ENCODE measurements at regions not wholly inside any gene's neighbourhood (a gene's known extent, or its start where the extent isn't known, plus 50 kb on each side); places are given as distances from the start of the nearest gene placed in this dataset.
"Not testable (repeated sequence)": the region's sequence is repeated elsewhere in the genome, so short reads cannot be mapped to it uniquely, and the experiment has no call there.

GRCh38 chr1:164163289-164163849 lies 395.6 kb upstream of the PBX1 start:
- Histone ChIP-seq H3K9me3 (ENCODE audit: control insufficient read depth, insufficient read depth, low read length) (no peaks in the 10 kb centered on the region), H3K4me3 (ENCODE audit: low read depth, low read length) (no peak overlapping the region), H3K27ac (ENCODE audit: low read depth, low read length) (no peak overlapping the region), H3K27me3 (ENCODE audit: control insufficient read depth, insufficient read depth, low read length) (no peaks in the 10 kb centered on the region)
- ChIA-PET POLR2A (no interaction called here), CTCF (no interaction called here)
- DNase-seq (ENCODE audit: low read depth, low spot score), result no peak
- no peak for TF ChIP-seq CTCF (IDR thresholded peaks at IDR 0.05; ENCODE audit: low read depth, low read length)

DNA sequence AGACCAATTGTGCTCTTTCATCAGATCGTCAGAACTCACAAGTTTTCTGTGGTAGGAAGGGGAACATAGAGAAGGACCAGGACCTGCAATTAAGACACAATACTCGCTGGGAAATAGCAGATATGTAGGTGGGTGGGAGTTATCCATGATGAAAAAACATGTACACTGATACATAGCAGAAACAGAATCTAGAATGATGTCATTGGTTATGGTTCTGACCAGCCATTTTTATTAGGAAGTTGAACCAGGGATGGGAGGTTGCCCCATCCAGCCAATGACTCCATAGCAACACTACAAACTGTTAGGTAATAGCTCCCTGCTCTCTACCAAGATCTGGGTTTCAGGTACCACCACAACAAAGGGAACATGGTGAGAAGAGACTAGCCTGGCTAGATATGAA lies 393.5 kb upstream of the PBX1 start:
- Histone ChIP-seq H3K4me3 (ENCODE audit: low read depth, low read length) (no peak overlapping the region), H3K27ac (ENCODE audit: low read depth, low read length) (no peak overlapping the region), H3K9me3 (ENCODE audit: control insufficient read depth, insufficient read depth, low read length) (no peaks in the 10 kb centered on the region), H3K27me3 (ENCODE audit: control insufficient read depth, insufficient read depth, low read length) (no peaks in the 10 kb centered on the region)
- TF ChIP-seq CTCF (IDR thresholded peaks at IDR 0.05; ENCODE audit: low read depth, low read length), result no peak
- ChIA-PET POLR2A (no interaction called here), CTCF (interaction anchor here (0.7 kb wide), 1 partner anchor 108 kb away, joined by 3 read pairs; no protein-coding TSS in a partner anchor)
- DNase-seq (ENCODE audit: low read depth, low spot score), result no peak

- CTCF ChIA-PET, result interaction anchor here (0.7 to 1.4 kb wide), 4 partner anchors 392 to 910 kb away, joined by 3 to 6 read pairs (median 4); partner anchors contain the start of gene PBX1
- POLR2A ChIA-PET; H3K27me3 ChIP-seq (ENCODE audit: control insufficient read depth, insufficient read depth, low read length); H3K4me3 ChIP-seq (ENCODE audit: low read depth, low read length); H3K27ac ChIP-seq (ENCODE audit: low read depth, low read length); DNase-seq (ENCODE audit: low read depth, low spot score); H3K9me3 ChIP-seq (ENCODE audit: control insufficient read depth, insufficient read depth, low read length): not testable (repeated sequence)
- TF ChIP-seq CTCF (IDR thresholded peaks at IDR 0.05; ENCODE audit: low read depth, low read length), result peak; percentile 52
Observed at GRCh38 chr1:164166454-164166853, 392.5 kb upstream of the PBX1 start.

DNA sequence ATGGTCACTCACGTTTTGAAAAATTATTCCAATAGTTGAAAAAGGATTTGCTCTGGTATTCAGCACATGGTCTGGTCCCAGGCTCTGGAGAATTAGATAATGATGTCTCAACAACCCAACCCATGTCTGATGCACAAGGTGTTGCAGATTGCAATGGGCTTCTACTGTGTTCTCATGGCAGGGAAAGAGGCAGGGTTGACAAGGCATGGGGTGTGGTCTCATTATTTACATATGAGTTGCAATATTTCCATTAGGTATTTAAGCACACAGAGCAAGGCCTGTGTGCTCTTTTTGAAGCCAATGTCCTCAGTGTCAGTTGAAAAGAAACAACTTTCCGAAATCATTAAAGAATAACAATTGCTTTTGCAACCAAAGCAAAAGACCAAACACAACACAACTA lies 381.9 kb upstream of the PBX1 start:
- DNase-seq (ENCODE audit: low read depth, low spot score), result no peak
- H3K9me3 ChIP-seq (ENCODE audit: control insufficient read depth, insufficient read depth, low read length), result no peaks in the 10 kb centered on the region
- ChIA-PET CTCF (no interaction called here), POLR2A (no interaction called here)
- TF ChIP-seq CTCF (IDR thresholded peaks at IDR 0.05; ENCODE audit: low read depth, low read length), result no peak
- no peak overlapping the region for H3K27ac ChIP-seq (ENCODE audit: low read depth, low read length)
- no peak overlapping the region for H3K4me3 ChIP-seq (ENCODE audit: low read depth, low read length)
- H3K27me3 ChIP-seq (ENCODE audit: control insufficient read depth, insufficient read depth, low read length), result no peaks in the 10 kb centered on the region

GRCh38 chr1:164180824-164181223 lies 378.2 kb upstream of the PBX1 start:
- no peak for TF ChIP-seq CTCF (IDR thresholded peaks at IDR 0.05; ENCODE audit: low read depth, low read length)
- DNase-seq (ENCODE audit: low read depth, low spot score), result no peak
- H3K27ac ChIP-seq (ENCODE audit: low read depth, low read length), result no peak overlapping the region
- no peak overlapping the region for H3K4me3 ChIP-seq (ENCODE audit: low read depth, low read length)
- no peaks in the 10 kb centered on the region for H3K27me3 ChIP-seq (ENCODE audit: control insufficient read depth, insufficient read depth, low read length)
- POLR2A ChIA-PET, result no interaction called here
- H3K9me3 ChIP-seq (ENCODE audit: control insufficient read depth, insufficient read depth, low read length), result no peaks in the 10 kb centered on the region
- CTCF ChIA-PET, result no interaction called here
